ENCODE measurements at regions not wholly inside any gene's neighbourhood (a gene's known extent, or its start where the extent isn't known, plus 50 kb on each side); places are given as distances from the start of the nearest gene placed in this dataset.
"Not testable (repeated sequence)": the region's sequence is repeated elsewhere in the genome, so short reads cannot be mapped to it uniquely, and the experiment has no call there.

- H3K27ac ChIP-seq (ENCODE audit: low read depth, low read length); H2BK5ac ChIP-seq (ENCODE audit: low read depth, low read length); H3K4me1 ChIP-seq (replicated peaks in 1 of 4; ENCODE audit: control insufficient read depth in 3 of 4, insufficient read depth in 4 of 4, low read length in 3 of 4); H3K4me2 ChIP-seq (ENCODE audit: insufficient read depth in 1 of 2, low read depth in 2 of 2, low read length in 2 of 2); H3K9me3 ChIP-seq (ENCODE audit: insufficient read depth in 2 of 2, low read depth in 1 of 2, low read length in 1 of 2); H3K23ac ChIP-seq (ENCODE audit: insufficient read length); H3K18ac ChIP-seq (ENCODE audit: extremely low read depth, low read length); H3K79me1 ChIP-seq (ENCODE audit: low read depth, low read length); H3K4me3 ChIP-seq (ENCODE audit: extremely low read depth in 1 of 4, insufficient read depth in 2 of 4, low read depth in 3 of 4, low read length in 4 of 4); DNase-seq (ENCODE audit: low read depth in 1 of 2, low spot score in 2 of 2); H3K27me3 ChIP-seq (replicated peaks in 1 of 4; ENCODE audit: control insufficient read depth in 3 of 4, extremely low read depth in 1 of 4, insufficient read depth in 3 of 4, low read length in 3 of 4); H4K20me1 ChIP-seq (replicated peaks in 1 of 2; ENCODE audit: control insufficient read depth in 1 of 2, insufficient read depth in 2 of 2, low read length in 2 of 2); H4K5ac ChIP-seq (ENCODE audit: insufficient read length, low read depth, low read length); POLR2A ChIA-PET (ENCODE audit: partially characterized antibody); H2AFZ ChIP-seq (ENCODE audit: low read length); H3K9ac ChIP-seq (replicated peaks in 1 of 4; ENCODE audit: extremely low read depth in 1 of 4, low read depth in 3 of 4, low read length in 3 of 4); H2BK20ac ChIP-seq (ENCODE audit: low read length); H2AK5ac ChIP-seq (ENCODE audit: low read depth, low read length); FAIRE-seq; H3K56ac ChIP-seq (replicated peaks; ENCODE audit: insufficient read length, low read depth, low read length); CTCF ChIA-PET (ENCODE audit: partially characterized antibody); H2BK120ac ChIP-seq (replicated peaks; ENCODE audit: low read depth, low read length); H4K91ac ChIP-seq (replicated peaks; ENCODE audit: insufficient read length, low read length); H3K14ac ChIP-seq (ENCODE audit: insufficient read length); H3K36me3 ChIP-seq (ENCODE audit: control insufficient read depth in 2 of 4, insufficient read depth in 4 of 4, low read length in 3 of 4); H2BK15ac ChIP-seq (ENCODE audit: low read length); H2BK12ac ChIP-seq (ENCODE audit: low read depth, low read length); H3K4ac ChIP-seq (replicated peaks; ENCODE audit: insufficient read length, low read depth, low read length); H3K23me2 ChIP-seq (ENCODE audit: low read depth, low read length); H4K8ac ChIP-seq (ENCODE audit: extremely low read depth, insufficient read depth, low read length); H3K79me2 ChIP-seq (ENCODE audit: control insufficient read depth in 1 of 2, insufficient read depth in 2 of 2, low read length in 2 of 2): not testable (repeated sequence)
- whole genome bisulfite sequencing, 2 experiments (ENCODE audit: extremely low coverage in 1 of 2, insufficient coverage in 1 of 2, insufficient read length in 1 of 2, insufficient replicate concordance in 2 of 2, low coverage in 1 of 2, low lambda C conversion rate in 2 of 2, missing lambda C conversion rate in 1 of 2) = 90% methylated on average over 2 of the region's 4 CpGs; no CpG with 5 or more reads in 1 of the 2 experiments
Measured at GRCh38 chr18:10618797-10619196, 93.0 kb downstream of the NAPG start.

- H3K27ac ChIP-seq (ENCODE audit: low read depth, low read length); H2AFZ ChIP-seq (ENCODE audit: low read length); H3K9me3 ChIP-seq (ENCODE audit: insufficient read depth in 2 of 2, low read depth in 1 of 2, low read length in 1 of 2); DNase-seq (ENCODE audit: low read depth in 1 of 2, low spot score in 2 of 2); H3K14ac ChIP-seq (ENCODE audit: insufficient read length); H3K23me2 ChIP-seq (ENCODE audit: low read depth, low read length); H2BK5ac ChIP-seq (ENCODE audit: low read depth, low read length); H3K23ac ChIP-seq (ENCODE audit: insufficient read length); H2BK15ac ChIP-seq (ENCODE audit: low read length); H3K36me3 ChIP-seq (ENCODE audit: control insufficient read depth in 2 of 4, insufficient read depth in 4 of 4, low read length in 3 of 4); H3K79me1 ChIP-seq (ENCODE audit: low read depth, low read length); CTCF ChIA-PET (ENCODE audit: partially characterized antibody); H4K20me1 ChIP-seq (replicated peaks in 1 of 2; ENCODE audit: control insufficient read depth in 1 of 2, insufficient read depth in 2 of 2, low read length in 2 of 2); H2BK12ac ChIP-seq (ENCODE audit: low read depth, low read length); H3K79me2 ChIP-seq (ENCODE audit: control insufficient read depth in 1 of 2, insufficient read depth in 2 of 2, low read length in 2 of 2); H2AK5ac ChIP-seq (ENCODE audit: low read depth, low read length); H3K9ac ChIP-seq (replicated peaks in 1 of 4; ENCODE audit: extremely low read depth in 1 of 4, low read depth in 3 of 4, low read length in 3 of 4); POLR2A ChIA-PET (ENCODE audit: partially characterized antibody); H3K4ac ChIP-seq (replicated peaks; ENCODE audit: insufficient read length, low read depth, low read length); H3K27me3 ChIP-seq (replicated peaks in 1 of 4; ENCODE audit: control insufficient read depth in 3 of 4, extremely low read depth in 1 of 4, insufficient read depth in 3 of 4, low read length in 3 of 4); FAIRE-seq; H3K18ac ChIP-seq (ENCODE audit: extremely low read depth, low read length); H2BK20ac ChIP-seq (ENCODE audit: low read length); H3K56ac ChIP-seq (replicated peaks; ENCODE audit: insufficient read length, low read depth, low read length); H4K8ac ChIP-seq (ENCODE audit: extremely low read depth, insufficient read depth, low read length); H3K4me3 ChIP-seq (ENCODE audit: extremely low read depth in 1 of 4, insufficient read depth in 2 of 4, low read depth in 3 of 4, low read length in 4 of 4); H4K91ac ChIP-seq (replicated peaks; ENCODE audit: insufficient read length, low read length); H4K5ac ChIP-seq (ENCODE audit: insufficient read length, low read depth, low read length); H3K4me2 ChIP-seq (ENCODE audit: insufficient read depth in 1 of 2, low read depth in 2 of 2, low read length in 2 of 2); H3K4me1 ChIP-seq (replicated peaks in 1 of 4; ENCODE audit: control insufficient read depth in 3 of 4, insufficient read depth in 4 of 4, low read length in 3 of 4); H2BK120ac ChIP-seq (replicated peaks; ENCODE audit: low read depth, low read length): not testable (repeated sequence)
- WGBS, 2 experiments (ENCODE audit: extremely low coverage in 1 of 2, insufficient coverage in 1 of 2, insufficient read length in 1 of 2, insufficient replicate concordance in 2 of 2, low coverage in 1 of 2, low lambda C conversion rate in 2 of 2, missing lambda C conversion rate in 1 of 2) = 83% methylated on average over 2 of the region's 2 CpGs; no CpG with 5 or more reads in 1 of the 2 experiments
Measured at GRCh38 chr18:10619280-10619679, 93.5 kb downstream of the NAPG start.
